Large intestine (tissue), 3 donors: ENCODE measurements at regions not wholly inside any gene's neighbourhood (a gene's known extent, or its start where the extent isn't known, plus 50 kb on each side); places are given as distances from the start of the nearest gene placed in this dataset.

Source experiments
- DNase-seq, 2 donors: peaks; one replicate each; pipeline versions ENCODE4 v3.0.0 to v3.0.0-alpha.2; 2013
- H3K27ac ChIP-seq: one replicate; pipeline ENCODE4 v1.5.1; 2013; ENCODE audit warnings: low read length
- H3K27me3 ChIP-seq: 2 replicates; pipeline ENCODE4 v1.6.1; 2013; ENCODE audit warnings: low read length; ENCODE audit not compliant: control insufficient read depth, insufficient read depth
- H3K36me3 ChIP-seq: 2 replicates; pipeline ENCODE4 v1.6.1; 2013; ENCODE audit warnings: low read length; ENCODE audit not compliant: control insufficient read depth, insufficient read depth
- H3K4me1 ChIP-seq: one replicate; pipeline ENCODE4 v1.6.1; 2013; ENCODE audit warnings: low read length; ENCODE audit not compliant: control insufficient read depth, insufficient read depth
- H3K4me3 ChIP-seq: one replicate; pipeline ENCODE4 v1.5.1; 2013; ENCODE audit warnings: low read length
- H3K9me3 ChIP-seq: one replicate; pipeline ENCODE4 v1.6.1; 2013; ENCODE audit warnings: mild to moderate bottlenecking, low read depth, low read length, moderate library complexity; ENCODE audit not compliant: control insufficient read depth
- WGBS: methylation state at CpG from one replicate; pipeline ENCODE4 v1.1.5; 2013; ENCODE audit warnings: low lambda C conversion rate; ENCODE audit not compliant: insufficient coverage; 5-methylcytosine and 5-hydroxymethylcytosine counted together

DNA sequence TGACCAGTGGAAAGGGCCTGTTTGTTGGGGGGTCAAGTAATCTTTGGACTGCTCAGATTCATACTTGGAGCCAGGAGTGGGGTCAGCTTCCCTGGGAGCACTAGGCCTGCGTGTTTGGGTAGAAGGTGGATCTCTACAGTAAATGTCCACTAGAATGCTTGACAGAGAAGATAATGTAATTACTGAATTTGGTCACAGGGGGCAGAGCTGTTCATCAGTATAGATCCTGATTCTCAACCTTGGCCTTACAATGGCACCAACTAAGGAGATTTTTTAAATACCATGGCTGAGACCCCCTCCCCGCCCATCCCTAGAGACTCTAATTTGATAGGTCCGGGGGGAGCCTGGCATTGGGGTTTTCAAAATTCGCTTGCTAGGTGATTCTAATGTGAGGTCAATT is 217.5 kb upstream of the PLXNA2 start:
- H3K4me1 ChIP-seq, result no peaks in the 10 kb centered on the region
- no CpG with 5 or more reads among the region's 4 CpGs for WGBS
- H3K4me3 ChIP-seq, result no peak overlapping the region
- no peak for DNase-seq
- no peaks in the 10 kb centered on the region for H3K36me3 ChIP-seq
- H3K27ac ChIP-seq, result no peak overlapping the region
- no peaks in the 10 kb centered on the region for H3K27me3 ChIP-seq
- H3K9me3 ChIP-seq, result no peaks in the 10 kb centered on the region

DNA sequence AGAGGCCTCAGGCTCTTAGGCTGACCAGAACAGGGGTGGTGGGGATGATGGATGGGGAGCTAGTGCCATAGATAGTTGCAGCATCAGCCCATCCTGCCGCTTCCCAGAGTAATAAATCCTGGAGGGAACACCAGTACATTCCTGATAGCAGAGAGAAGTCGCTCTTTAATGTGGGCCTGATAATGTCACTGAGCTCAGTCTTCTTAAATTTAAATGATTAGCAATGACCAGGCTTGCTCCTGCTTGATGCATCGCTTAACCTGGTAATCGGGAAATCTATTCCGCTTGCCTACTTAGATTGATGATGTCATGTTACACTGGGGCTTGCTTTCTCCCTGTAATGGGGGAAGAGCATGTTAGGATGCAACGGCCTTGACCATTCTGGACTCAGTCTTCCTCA is 218.6 kb upstream of the PLXNA2 start:
- H3K4me3 ChIP-seq, result no peak overlapping the region
- no peaks in the 10 kb centered on the region for H3K36me3 ChIP-seq
- no peaks in the 10 kb centered on the region for H3K9me3 ChIP-seq
- H3K27me3 ChIP-seq, result no peaks in the 10 kb centered on the region
- H3K27ac ChIP-seq, result no peak overlapping the region
- no peaks in the 10 kb centered on the region for H3K4me1 ChIP-seq
- DNase-seq, result no peak
- no CpG with 5 or more reads among the region's 6 CpGs for WGBS

DNA sequence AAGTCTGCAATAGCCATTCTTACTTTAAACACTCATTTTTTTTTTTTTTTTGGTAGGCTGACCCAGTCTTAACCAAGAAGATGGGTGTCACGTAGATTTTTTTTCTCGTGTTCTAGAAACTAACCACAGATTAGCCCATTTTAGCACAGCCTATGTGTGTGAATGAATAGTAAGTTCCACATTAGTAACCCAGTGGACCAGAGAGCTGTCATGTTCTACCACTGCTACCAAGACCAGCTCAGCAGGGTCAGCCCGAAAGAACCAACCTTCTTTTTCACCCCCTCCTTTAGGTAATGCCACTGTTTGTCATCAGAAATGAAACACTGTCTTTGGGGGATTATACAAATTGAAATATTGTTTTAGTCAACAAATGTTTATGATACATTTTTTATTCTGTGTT is 221.1 kb upstream of the PLXNA2 start:
- no peaks in the 10 kb centered on the region for H3K27me3 ChIP-seq
- H3K4me1 ChIP-seq, result no peaks in the 10 kb centered on the region
- no peak for DNase-seq
- H3K4me3 ChIP-seq, result no peak overlapping the region
- no peaks in the 10 kb centered on the region for H3K9me3 ChIP-seq
- no peaks in the 10 kb centered on the region for H3K36me3 ChIP-seq
- H3K27ac ChIP-seq, result no peak overlapping the region
- 100% methylated on average over 2 of the region's 3 CpGs for WGBS

DNA sequence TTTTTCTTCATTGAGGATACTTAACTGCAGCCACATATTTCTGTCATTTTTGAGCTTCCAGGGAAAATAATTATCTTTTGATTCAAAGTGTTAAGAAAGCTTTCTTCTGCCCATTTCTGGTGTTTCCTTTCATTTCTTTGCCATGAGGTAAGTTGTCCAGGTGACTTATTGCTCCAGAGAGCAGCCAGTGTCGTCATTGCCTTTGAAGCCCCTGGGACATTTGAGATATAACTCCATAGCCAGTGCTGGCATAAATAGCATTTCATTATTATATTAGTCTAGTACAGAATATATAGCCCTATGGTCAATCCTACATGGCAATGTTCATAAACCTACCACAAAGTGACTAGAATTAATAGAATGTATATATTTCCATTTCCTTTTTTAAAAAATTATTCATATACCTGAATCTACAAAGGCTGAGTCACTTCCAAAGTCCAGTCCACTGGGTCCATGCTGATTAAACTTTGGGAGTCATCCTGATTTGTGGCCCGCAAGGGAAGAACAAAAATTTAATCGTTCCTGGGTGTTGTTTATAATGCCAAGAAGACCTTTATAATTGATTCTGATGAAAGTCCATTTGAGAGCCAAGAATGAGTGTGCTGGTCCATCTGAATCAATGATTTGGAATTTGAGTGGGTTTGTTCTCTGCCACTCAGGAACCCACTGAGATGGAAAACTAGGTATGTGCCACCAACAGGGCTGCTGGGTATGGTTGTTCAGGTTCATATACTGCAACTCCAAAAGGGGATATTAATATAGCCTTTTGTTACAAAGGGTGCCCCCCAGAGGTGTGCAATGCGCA is 221.8 kb upstream of the PLXNA2 start:
- Histone ChIP-seq H3K27me3 (no peaks in the 10 kb centered on the region), H3K4me3 (no peak overlapping the region), H3K4me1 (no peaks in the 10 kb centered on the region), H3K36me3 (no peaks in the 10 kb centered on the region), H3K27ac (no peak overlapping the region), H3K9me3 (no peaks in the 10 kb centered on the region)
- no peak for DNase-seq
- WGBS, result no CpG with 5 or more reads among the region's 4 CpGs

DNA sequence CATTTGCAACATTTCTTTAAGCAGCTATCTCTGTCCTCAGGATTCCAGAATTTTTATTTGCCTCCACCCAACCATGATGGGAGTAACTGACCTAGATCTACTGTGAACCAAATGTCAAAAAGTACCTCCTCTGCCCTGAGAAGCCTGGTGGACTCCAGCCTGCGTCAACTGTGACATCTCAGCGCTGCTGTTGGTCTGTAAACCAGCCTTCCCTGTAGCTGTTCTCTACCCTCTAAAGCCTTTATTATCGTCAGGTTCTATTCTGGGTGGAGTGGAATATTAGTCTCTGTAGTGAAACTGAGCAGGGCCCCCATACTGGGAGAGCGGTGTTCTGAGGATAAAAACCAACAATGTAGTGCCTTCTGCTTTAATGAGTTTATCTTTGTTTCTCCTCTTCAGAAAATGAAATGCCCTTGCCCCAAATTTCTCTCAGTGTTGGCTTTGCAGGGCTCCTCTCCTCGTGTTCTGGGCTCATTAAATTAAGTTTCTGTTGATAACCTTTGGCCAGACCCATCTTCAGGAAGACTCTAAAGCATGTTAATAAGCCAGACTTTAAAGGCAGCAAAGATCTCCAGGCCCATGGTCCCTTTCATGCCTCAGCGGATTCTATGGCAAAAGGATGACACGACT is 223.1 kb upstream of the PLXNA2 start:
- Histone ChIP-seq H3K27me3 (no peaks in the 10 kb centered on the region), H3K4me1 (no peaks in the 10 kb centered on the region), H3K9me3 (no peaks in the 10 kb centered on the region), H3K36me3 (no peaks in the 10 kb centered on the region), H3K4me3 (no peak overlapping the region), H3K27ac (no peak overlapping the region)
- WGBS, result 6% methylated on average over 2 of the region's 7 CpGs
- DNase-seq, result no peak

DNA sequence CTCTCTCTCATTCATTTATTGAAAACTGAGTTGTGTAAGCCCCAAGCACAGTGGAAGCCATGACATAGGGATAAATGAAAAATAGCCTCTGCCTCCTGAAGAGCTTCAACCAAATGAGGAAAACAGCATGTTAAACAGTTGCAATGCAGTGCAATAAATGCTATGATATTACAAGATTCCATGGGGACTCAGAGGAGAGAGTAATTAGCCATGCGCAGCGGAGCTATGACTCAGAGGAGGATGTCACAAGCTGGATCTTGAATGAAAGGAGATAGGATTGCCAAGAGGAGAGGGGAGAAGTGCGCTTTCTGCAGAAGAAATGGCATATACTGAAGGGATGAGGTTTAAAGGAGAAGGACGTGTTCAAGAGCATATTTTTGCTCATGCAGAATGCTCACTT is 231.3 kb upstream of the PLXNA2 start:
- Histone ChIP-seq H3K9me3 (no peaks in the 10 kb centered on the region), H3K4me3 (no peak overlapping the region), H3K36me3 (no peaks in the 10 kb centered on the region), H3K27me3 (no peaks in the 10 kb centered on the region), H3K27ac (peak overlapping the region; percentile 34), H3K4me1 (no peaks in the 10 kb centered on the region)
- WGBS, result 64% methylated on average over 2 of the region's 4 CpGs
- DNase-seq, result no peak

DNA sequence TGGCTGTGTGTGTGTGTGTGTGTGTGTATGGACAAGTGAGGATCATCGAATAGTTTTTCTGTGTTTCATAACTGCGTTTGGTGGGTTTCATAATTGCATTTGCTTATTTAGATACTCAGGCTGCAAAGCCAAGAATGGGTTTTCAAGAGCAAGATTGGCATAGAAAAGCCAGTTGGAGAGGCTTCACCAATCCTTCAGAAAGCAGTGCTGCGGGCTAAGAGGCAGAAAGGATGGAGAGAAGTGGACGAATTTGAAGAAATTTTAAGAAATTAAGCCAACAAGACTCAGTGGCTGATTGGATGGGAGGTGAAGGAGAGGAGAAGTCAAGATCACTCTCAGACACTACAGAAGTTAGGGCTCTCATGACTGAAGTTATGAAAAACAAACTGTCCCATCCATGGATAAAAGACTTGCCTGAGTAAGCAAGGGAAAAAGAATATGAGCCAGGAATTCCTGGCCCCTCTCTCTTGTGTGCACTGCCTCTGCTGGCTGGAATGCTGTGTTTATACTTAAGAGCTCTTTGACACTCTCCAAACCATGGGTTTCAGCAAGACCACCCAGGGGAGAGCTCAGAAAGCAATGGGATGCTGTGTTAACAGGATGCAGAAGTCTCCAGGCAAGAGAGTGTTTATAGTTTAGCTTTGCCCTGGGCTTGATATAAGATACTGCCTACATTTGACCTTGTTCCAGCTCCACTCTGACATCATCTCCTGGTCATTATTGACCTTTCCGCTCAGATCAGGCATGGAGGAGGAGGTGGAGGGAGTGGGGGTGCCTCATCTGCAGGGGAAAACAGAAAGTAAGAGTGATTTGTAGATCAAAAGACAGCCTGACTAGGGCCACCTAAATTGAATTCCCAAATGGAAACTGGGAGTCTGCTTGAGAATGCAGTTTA is 232.0 kb upstream of the PLXNA2 start:
- no peaks in the 10 kb centered on the region for H3K27me3 ChIP-seq
- peak overlapping the region; percentile 34 for H3K27ac ChIP-seq
- H3K4me3 ChIP-seq, result no peak overlapping the region
- H3K36me3 ChIP-seq, result no peaks in the 10 kb centered on the region
- no peaks in the 10 kb centered on the region for H3K4me1 ChIP-seq
- peak; percentile 37 to 62 for DNase-seq
- no peaks in the 10 kb centered on the region for H3K9me3 ChIP-seq
- WGBS, result no CpG with 5 or more reads among the region's 5 CpGs

DNA sequence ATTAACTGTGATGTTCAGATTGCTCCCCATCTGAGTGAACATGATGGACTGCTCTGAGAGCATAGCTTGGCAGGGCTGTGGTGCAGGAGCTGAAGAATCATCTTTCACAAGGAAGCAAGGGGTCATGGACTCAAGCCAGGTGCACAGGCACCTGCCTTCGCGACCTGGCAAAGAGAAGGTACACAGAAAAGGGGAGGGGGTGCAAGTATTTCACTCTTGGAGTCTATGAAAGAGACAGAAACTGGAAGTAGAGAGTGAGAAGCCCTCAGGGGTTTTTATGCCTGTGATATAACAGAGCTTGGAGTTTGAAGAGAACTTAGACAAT is 232.6 kb upstream of the PLXNA2 start:
- no CpG with 5 or more reads among the region's 2 CpGs for WGBS
- no peaks in the 10 kb centered on the region for H3K27me3 ChIP-seq
- H3K27ac ChIP-seq, result peak overlapping the region; percentile 32
- no peaks in the 10 kb centered on the region for H3K4me1 ChIP-seq
- no peak overlapping the region for H3K4me3 ChIP-seq
- no peaks in the 10 kb centered on the region for H3K9me3 ChIP-seq
- H3K36me3 ChIP-seq, result no peaks in the 10 kb centered on the region
- no peak for DNase-seq

DNA sequence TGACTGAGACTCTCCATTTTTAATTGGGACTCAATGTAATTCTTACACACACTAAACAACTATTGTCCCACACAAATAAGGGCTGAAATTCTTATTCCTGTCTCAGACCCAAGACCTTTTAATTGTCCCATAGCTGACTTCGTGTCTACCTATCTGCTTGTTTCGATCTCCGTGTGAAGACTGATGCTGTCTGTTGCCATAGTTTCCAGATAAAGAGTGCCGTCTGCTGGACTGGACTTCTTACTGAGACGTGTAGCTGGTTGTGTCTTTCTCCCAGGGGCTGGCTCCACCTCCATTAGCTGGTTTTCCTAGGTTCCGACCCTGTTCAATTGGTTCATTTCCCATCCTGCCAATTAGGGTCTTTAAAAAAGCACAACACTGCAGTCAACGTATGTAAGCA is 235.3 kb upstream of the PLXNA2 start:
- Histone ChIP-seq H3K9me3 (no peaks in the 10 kb centered on the region), H3K4me3 (no peak overlapping the region), H3K4me1 (no peaks in the 10 kb centered on the region), H3K36me3 (no peaks in the 10 kb centered on the region), H3K27me3 (no peaks in the 10 kb centered on the region), H3K27ac (no peak overlapping the region)
- 80% methylated on average over 1 of the region's 7 CpGs for WGBS
- no peak for DNase-seq

DNA sequence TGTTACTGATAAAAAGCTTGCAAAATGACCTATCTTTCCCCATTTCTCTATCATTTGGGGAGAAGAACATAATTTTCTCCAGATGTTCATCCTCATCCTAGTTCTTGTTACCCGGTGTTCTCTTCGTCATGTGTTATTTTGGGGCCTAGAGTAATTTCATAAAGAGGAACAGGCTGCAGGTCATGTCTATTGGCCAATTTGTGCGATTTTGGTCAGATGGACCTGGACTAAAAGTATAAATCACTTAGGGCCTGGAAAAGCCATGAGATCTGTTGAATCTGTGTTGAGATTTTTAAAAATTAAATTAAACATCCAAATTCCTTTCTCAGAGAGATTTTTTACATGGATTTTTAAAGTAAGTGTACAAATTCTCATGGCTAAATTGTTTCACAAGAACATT is 241.3 kb upstream of the PLXNA2 start:
- no peak overlapping the region for H3K27ac ChIP-seq
- no peaks in the 10 kb centered on the region for H3K36me3 ChIP-seq
- H3K4me1 ChIP-seq, result no peaks in the 10 kb centered on the region
- no peaks in the 10 kb centered on the region for H3K9me3 ChIP-seq
- no CpG with 5 or more reads among the region's 3 CpGs for WGBS
- H3K27me3 ChIP-seq, result no peaks in the 10 kb centered on the region
- DNase-seq, result no peak
- no peak overlapping the region for H3K4me3 ChIP-seq
